GM04503 (cell line): ENCODE measurements at regions not wholly inside any gene's neighbourhood (a gene's known extent, or its start where the extent isn't known, plus 50 kb on each side); places are given as distances from the start of the nearest gene placed in this dataset.
"Not testable (repeated sequence)": the region's sequence is repeated elsewhere in the genome, so short reads cannot be mapped to it uniquely, and the experiment has no call there.

Experiments
- DNase-seq: peaks from one replicate; pipeline ENCODE4 v3.0.0-alpha.2; 2012; ENCODE audit warnings: low read depth

DNA sequence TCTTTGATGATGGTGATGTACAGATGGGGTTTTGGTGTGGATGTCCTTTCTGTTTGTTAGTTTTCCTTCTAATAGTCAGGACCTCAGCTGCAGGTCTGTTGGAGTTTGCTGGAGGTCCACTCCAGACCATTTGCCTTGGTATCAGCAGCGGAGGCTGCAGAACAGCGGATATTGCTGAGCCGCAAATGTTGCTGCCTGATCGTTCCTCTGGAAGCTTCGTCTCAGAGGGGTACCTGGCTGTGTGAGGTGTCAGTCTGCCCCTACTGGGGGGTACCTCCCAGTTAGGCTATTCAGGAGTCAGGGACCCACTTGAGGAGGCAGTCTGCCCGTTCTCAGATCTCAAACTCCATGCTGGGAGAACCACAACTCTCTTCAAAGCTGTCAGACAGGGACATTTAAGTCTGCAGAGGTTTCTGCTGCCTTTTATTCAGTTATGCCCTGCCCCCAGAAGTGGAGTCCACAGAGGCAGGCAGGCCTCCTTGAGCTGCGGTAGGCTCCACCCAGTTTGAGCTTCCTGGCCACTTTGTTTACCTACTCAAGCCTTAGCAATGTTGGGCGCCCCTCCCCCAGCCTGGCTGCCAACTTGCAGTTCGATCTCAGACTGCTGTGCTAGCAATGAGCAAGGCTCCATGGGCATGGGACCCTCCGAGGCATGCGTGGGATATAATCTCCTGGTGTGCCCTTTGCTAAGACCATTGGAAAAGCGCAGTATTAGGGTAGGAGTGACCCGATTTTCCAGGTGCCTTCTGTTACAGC is 264.5 kb downstream of the MATN1 start:
- not testable (repeated sequence) for DNase-seq

DNA sequence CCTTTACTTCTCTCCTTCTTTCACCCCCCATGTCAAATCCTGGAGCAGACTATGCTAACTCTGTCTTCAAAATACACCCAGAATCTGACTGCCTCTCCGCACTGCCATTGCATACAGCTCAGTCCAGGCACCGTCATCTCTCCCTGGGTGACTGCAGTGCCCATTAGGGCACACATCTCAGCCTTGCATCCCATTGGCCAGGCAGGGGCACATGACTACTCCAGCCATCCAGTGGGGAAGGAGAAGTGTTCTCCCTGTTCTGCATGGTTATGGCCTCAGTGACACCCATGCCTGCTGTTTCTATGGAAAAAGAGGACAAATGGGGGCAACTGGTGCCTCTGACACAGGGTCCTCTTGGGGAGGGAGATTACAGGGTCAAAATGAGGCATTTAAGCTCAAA is 270.5 kb downstream of the MATN1 start:
- DNase-seq: no peak

- DNase-seq: no peak
These were observed 271.2 kb downstream of the MATN1 start for GRCh38 chr1:30452170-30452569.

DNA sequence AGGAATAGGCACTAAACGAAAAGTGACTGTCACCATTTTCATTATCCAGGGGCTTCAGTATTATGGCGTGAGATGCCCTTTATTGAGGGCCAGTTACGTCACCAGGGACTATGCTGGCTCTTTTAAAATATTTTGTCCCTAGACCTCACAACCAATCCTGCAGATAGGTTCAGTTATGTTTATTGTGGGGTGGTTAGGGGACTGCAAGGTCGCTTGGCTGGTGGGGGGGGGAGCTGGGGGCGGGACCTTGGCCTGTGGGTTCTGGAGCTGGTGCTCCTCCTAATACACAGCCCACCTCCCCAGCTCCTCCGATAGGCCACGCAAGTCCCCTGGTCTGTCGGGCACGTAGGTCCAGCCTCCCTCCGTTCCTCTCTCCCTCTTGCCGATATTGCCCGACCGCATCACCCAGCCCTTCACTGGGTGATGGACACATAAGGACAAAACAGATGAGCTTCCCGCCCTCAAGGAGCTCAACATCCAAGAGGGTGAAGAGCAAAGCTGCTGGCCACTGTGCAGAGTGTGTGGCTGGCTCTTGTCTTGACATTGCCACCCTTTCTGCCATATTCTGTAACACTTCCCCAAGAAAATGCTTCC is 271.8 kb downstream of the MATN1 start:
- no peak for DNase-seq

DNA sequence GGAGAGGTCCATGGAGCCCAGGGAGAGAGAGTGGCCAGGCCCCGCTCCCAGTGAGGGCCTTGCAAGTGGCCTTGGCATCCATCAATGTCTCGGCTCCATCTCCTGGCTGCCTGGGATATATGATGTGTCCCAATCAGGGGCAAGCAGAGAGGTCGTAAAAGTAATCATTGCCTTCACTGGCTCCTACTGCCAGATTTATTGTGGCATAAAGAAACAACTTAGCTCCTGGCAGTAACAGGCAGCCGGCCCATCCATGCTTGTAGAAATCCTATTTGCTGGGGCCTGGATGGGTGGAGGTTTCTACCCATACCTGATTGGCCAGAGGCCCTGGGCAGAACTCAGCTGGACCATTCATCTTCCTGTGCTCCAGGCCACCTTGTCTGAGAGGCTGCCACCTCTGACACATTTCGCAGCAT is 272.6 kb downstream of the MATN1 start:
- DNase-seq: no peak

- DNase-seq: no peak
These were observed 273.1 kb downstream of the MATN1 start for GRCh38 chr1:30450148-30450817.

GRCh38 chr1:30449428-30450147 is 273.8 kb downstream of the MATN1 start:
- no peak for DNase-seq

- DNase-seq: no peak
These were observed 274.4 kb downstream of the MATN1 start for GRCh38 chr1:30449003-30449402.

DNA sequence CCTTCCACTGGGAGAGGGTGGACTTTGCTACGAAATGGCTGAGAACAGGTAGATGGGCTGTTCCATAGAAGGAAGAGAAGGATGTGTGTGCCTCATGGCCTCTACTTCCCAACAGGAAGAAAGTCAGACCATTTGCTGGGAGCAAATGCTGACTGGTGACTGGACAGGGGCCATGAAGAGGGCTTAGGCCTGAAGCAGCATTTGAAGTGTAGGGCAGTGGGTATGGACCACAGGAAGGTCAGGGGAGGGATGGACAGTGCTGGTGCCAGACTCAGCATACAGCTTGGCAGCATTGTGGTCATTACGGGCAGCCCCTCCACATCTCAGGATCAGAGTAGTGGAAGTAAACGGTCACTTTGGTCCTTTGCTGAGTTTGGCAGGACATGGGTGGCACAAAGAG is 275.7 kb downstream of the MATN1 start:
- DNase-seq: no peak

DNA sequence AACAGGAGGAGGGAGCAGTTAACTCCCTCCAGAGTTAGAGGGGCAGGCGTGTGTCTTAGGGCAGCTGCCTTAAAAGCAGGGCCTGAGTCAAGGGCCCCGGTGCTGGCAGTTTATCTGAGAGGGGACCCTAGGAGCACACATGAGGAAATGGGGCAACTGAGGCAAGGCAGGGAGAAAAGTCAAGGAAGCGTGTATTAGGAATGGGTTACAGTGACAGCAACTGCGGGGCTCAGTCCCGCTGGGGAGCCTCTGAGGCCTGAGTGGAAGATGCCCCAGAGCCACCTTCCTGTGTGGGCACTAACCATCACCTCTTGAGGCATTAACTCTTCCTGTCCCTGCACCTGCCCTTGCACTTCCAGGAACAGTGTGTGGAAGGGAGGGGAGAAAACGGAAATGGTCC is 276.3 kb downstream of the MATN1 start:
- no peak for DNase-seq

DNA sequence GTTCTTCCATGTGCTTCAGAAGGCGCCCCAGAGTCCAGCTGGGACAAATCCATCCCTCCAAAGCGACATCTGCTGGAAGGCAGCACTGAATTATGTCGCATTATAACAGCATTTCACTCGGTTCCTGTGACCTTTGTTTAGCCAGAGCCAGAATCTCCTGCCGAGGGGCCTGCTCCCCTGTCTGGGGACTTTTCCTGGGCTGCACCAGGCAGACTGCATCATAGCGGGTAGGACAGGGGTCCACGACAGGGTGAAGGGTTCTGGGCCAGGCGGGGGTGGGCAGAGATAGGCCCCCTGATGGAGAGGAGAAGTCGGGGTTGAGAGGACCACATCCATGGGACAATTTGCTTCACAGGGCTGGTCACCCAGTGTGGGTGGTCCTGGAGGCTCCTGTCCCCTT is 276.9 kb downstream of the MATN1 start:
- DNase-seq: no peak

- no peak for DNase-seq
These were observed 277.3 kb downstream of the MATN1 start for GRCh38 chr1:30446095-30446494.

- DNase-seq: no peak
These were observed 277.9 kb downstream of the MATN1 start for GRCh38 chr1:30445449-30445848.

DNA sequence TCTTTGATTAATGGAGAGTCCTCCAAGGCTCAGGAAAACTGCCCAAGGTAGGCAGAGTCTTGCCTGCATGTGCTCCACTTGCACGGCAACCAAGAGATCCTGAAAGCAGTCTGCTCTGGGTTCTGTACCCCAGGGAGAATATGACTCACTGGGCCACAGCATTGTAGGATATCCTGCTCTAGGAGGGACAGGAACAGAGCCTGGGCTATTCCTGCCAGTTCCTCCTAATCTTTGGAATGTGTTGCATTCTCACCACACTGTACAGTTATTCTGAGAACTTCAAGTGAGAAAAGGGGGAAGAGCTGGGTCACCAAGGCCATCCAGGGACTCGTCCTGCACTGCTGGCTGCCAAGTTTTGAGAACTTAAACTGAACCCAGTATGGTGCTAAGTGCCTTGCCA is 278.5 kb downstream of the MATN1 start:
- no peak for DNase-seq

DNA sequence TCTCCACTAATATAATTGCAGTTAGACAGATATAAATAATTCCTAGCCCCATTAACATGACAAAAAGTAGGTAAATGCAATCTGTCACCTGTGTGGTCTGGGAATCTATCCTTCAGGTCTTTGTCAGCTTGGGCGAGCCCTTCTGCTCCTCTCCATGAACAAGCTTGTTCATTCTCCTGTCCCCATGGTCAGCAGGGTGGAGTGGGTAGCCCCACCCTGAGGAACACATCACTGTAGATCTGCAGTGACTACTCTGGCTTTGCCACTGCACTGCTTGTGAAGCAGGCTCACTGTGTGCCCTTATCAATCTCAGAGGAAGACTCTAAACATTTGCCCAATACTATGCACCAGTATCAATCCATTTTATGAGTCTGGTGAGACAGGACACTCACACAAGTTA is 279.0 kb downstream of the MATN1 start:
- no peak for DNase-seq

DNA sequence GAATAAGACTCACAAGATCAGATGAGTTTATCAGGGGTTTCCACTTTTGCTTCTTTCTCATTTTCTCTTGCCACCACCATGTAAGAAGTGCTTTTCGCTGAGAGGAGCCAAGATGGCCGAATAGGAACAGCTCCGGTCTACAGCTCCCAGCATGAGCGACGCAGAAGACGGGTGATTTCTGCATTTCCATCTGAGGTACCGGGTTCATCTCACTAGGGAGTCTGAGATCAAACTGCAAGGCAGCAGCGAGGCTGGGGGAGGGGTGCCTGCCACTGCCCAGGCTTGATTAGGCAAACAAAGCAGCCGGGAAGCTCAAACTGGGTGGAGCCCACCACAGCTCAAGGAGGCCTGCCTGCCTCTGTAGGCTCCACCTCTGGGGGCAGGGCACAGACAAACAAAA is 285.1 kb downstream of the MATN1 start:
- not testable (repeated sequence) for DNase-seq

DNA sequence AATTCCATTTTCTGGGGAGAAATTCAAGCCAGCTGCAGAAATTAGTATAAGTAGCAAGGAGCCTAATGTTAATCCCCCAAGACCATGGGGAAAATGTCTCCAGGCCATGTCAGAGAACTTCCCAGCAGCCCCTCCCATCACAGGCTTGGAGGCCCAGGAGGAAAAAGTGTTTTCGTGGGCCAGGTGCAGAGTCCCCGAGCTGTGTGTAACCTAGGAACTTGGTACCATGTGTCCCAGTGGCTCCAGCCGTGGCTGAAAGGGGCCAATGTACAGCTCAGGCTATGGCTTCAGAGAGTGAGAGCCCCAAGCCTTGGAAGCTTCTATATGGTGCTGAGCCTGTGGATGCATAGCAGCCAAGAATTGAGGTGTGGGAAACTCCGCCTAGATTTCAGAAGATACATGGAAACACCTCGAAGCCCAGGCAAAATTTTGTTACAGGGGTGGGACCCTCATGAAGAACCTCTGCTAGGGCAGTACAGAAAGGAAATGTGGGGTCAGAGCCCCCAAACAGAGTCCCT is 286.3 kb downstream of the MATN1 start:
- no peak for DNase-seq

DNA sequence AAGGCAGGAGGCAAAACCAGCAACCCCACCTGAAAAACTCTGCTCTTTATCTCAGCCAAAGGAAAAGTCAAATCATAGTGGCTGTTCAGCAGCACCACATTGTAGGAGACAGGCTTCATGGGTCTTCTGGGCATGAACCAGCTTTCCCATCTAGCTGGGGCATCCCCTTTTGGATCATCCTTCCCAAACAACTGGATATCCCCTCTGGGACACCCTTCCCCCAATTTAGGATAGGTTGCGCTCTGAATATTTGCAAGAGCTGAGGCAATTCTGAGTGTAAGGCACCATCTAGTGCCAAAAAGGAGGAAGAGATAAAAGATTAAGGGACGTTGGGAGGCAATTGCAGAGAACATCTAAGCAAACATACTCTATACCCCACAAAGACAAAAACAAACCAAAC is 295.8 kb downstream of the MATN1 start:
- DNase-seq: no peak

- DNase-seq: no peak
These were observed 298.3 kb downstream of the MATN1 start for GRCh38 chr1:30425046-30425445.

DNA sequence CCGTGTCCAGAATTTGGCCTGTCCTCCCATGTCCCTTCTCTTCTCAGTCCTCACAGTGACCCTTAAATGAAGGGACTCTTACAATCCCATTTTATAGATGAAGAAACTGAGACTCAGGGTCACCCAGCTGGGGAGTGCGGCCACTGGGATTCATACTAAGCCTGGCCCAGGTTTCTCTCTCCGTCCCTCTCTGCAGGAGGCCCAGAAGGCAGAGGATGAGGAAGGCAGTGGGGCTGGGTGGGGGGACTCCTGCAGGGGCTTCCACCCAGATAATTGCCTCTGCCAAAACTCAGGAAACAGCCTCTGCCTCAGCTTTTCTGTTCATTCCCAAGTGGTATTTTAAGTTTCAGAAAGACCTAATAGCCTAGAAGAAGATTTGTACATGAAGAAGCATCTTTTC is 299.8 kb downstream of the MATN1 start:
- DNase-seq: no peak

GRCh38 chr1:30422251-30422650 is 301.1 kb downstream of the MATN1 start:
- no peak for DNase-seq

DNA sequence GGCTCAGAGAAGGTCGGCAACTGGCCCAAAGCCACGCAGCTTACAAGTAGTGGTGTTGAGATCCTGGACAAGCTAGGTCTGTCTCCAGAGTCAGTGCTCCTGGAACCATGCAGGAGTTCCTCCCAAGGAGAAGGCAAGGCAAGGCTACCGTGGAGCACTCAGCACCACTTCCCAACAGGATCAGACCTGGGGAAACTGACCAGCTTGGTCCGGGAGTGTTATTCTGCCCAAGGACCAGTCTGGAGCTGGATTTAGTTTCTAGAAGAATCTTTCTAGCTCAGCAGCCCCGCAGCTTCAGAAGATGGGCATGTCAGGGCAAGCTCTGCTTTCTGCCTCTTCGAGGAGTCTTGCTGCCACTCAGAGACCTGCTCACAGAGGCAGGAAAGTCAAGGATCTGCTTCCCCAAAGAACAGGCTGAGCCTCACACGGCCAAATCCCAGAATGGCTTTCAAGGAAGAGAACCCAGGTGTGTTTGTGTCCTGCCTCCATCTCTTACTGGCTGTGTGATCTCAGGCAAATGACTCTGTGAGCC is 302.8 kb downstream of the MATN1 start:
- DNase-seq: no peak
